Posterior cingulate gyrus (tissue), 11 donors: ENCODE measurements at regions not wholly inside any gene's neighbourhood (a gene's known extent, or its start where the extent isn't known, plus 50 kb on each side); places are given as distances from the start of the nearest gene placed in this dataset.

Experiments used
- DNase-seq, 10 donors: peaks; one replicate each; pipeline versions ENCODE4 v3.0.0 to v3.0.0-alpha.2; 2020 to 2021; ENCODE audit warnings: mixed read lengths in 3 of 10
- intact Hi-C: fragments of 100-400 bp; cut with DNase I; formaldehyde crosslinking; loops from one replicate; pipeline ENCODE4 v1.15.1; 2023

- intact Hi-C loops = no loop called here
- DNase-seq = peak in 4 of 10 donors; percentile 34 to 90 (median 76)
Observed at GRCh38 chr3:40973141-40973540, 226.2 kb upstream of the CTNNB1 start.

DNA sequence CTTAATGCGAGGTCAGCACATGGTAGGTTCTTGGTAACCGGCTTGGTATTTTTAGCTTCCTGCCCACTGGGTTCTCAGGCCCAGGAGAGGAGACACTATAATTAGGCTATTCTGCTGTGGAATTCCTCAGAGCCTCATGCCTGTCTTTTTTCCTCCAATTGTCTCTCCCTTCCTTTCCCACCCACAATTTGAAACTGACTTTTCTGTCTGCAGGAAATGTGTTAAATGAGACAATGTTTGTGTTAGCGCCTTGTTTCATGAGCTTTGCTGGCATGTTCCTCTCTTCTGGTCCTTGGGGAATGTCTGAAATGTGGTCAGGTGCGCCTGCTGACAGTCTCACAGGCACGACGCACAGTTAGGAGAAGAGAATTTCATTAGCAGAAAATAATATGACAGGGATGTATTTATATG, 223.6 kb upstream of the CTNNB1 start:
- intact Hi-C loops = no loop called here
- no peak for DNase-seq

- intact Hi-C loops = no loop called here
Observed at GRCh38 chr3:40976241-40976640, 223.1 kb upstream of the CTNNB1 start.

DNA sequence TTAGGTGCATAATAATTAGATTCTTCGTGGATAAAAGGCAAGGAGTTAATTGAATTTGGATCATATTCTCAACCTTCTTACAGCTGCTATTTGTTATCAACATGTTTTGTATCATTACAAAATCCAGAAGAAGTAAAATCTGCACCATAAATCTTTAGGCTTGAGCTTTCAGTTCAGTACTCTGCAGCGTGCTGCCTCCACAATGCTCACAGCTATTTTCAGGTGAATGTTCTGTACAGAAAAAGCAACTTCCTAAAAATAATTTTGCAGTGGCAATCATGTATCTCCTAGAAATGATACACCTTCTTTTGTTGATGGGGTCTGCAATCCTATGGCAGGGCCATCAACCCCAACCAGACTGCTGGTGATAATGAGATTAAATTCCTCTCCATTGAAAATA, 220.9 kb upstream of the CTNNB1 start:
- intact Hi-C loops = no loop called here
- DNase-seq = no peak

More at GRCh38 chr3:40976241-40976640, 223.1 kb upstream of the CTNNB1 start:
- DNase-seq = no peak

- intact Hi-C loops = no loop called here
- no peak for DNase-seq
Observed at GRCh38 chr3:40979962-40980361, 219.3 kb upstream of the CTNNB1 start.

- intact Hi-C loops = no loop called here
- DNase-seq = no peak
Observed at GRCh38 chr3:40980467-40980866, 218.8 kb upstream of the CTNNB1 start.

DNA sequence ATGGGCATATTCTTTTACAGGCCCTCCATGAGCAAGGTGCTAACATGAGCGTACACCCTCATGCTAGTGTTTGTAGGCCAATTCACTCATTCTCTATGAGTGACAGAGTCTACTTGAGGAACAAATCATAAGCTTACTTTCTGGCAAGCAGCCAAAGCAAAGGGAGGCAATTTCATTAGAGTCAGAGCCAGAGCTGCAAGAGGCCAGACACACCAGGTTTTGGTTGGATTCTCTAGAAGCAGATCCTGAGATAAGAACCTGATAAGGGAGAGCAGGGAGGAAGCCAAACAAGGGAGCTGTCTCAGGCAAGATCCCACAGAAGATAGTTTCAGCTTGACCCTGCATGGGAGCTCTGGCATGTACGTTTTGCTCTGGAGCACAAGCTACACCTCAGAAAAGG, 214.1 kb upstream of the CTNNB1 start:
- intact Hi-C loops = no loop called here
- DNase-seq = no peak

- no peak for DNase-seq
- intact Hi-C loops = no loop called here
Observed at GRCh38 chr3:40988468-40988867, 210.8 kb upstream of the CTNNB1 start.

DNA sequence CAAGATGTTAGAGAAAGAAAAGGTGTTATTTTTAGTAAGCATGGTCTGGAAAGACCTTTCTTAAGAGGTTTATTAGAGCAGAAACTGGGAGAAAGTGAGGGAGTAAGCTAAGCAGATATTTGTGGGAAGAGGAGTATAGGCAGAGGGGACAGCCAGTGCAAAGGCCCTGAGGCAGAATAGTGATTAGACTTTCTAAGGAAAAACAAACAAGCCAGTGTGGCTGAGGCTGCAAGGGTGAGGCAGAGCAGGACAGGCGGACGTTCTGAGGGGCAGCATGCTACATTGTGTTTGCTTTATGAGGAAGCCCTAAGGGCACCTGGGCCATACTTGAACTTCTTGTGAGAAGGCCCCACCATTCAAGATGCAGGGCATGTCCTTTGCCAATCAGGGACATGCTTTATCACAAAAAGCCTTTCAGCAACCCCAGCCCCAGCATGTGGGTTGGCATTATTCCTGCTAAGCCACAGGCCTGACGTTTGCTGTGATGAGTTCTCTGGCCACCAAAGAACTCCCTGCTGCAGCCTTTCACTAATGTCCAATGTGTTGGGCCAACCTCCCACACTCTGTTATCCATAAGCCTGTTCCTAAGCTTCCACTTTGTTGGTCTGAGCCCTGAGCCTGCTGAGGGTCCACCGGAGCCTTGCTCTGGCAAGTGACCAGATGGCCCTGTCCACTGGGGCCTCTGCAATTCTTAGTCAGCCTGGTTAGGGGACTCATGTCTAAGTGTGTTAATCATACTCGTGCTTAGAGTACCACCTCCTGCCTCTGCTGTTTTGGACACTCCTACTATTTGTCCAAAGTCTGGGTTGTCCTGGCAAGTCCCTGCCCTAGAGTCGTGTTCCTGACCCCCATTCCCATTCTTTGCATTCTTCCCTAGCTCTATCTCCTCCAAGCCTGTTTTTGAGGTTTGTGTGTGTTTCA, 209.9 kb upstream of the CTNNB1 start:
- intact Hi-C loops = no loop called here
- no peak for DNase-seq

DNA sequence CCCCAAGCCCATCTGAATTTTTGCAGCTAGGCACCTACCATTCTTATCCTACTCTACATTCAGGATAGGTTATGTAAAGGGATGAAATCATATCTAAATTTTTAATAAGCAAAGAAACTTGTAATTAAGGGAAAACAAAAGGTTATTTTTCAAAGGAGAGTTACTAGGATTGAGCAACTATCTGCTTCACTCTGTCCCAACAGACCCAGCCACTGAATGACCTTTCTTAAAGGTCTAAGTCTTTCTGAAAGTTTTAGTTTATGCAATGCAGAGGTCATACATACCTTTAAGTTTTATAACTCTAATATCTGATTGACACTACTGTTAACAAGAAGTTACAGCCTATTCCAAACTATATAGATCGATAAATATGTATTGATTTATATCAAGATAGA, 209.2 kb upstream of the CTNNB1 start:
- intact Hi-C loops = no loop called here
- no peak for DNase-seq

DNA sequence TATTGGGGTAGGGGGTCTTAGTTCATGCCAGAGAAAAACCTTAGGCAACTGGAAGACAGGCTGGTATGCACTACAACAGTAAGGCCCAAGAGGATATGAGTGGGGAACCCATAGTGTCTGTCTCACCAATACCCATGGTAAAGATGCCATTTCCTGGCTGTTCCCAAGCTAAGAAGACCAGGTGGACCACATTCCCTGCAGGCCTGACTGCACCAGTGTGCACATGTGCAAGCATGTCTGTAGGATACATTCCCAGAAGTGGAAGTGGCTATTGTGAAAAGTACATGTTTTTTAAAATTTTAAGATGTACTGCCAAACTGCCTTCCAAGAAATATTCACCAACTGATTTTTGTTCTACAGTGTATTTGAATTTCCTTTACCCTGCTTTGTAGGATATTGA, 207.3 kb upstream of the CTNNB1 start:
- intact Hi-C loops = no loop called here

DNA sequence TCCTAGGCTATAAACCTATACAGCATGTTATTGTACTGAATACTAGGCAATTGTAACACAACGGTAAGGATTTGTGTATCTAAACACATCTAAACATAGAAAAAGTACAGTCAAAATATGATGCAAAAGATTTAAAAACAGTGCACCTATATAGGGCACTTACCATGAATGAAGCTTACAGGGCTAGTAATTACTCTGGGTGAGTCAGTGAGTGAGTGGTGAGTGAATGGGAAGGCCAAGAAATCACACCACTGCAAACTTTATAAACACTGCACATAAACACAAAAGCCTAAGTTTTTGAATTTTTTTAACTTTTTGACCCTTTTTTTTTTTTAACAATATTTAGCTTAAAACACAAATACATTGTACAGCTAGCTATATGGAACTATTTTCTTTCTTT, 204.7 kb upstream of the CTNNB1 start:
- DNase-seq = no peak
- intact Hi-C loops = no loop called here

More for the DNA sequence above, 207.3 kb upstream of the CTNNB1 start:
- no peak for DNase-seq

- intact Hi-C loops = no loop called here
- DNase-seq = no peak
Observed at GRCh38 chr3:40995271-40995670, 204.0 kb upstream of the CTNNB1 start.

DNA sequence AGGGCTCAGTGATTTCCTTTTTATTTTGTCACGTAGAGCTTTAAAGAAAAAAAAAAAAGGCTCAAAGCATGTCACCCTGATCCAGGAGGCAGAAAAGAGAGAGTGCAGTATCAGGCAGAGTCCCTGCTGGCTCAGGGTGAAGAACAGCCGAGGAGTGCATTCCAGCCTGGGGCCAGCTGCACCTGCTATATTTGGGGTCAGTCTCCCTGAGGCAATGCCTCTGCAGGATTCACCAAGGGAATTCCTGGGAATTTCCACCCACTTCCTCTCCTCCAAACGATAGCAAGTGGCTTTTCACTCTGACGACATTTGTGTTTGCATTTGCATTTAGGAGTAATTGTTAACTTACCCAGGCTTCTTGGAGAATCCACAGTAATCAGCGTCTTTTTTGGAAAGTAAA, 202.9 kb upstream of the CTNNB1 start:
- intact Hi-C loops = no loop called here
- no peak for DNase-seq

GRCh38 chr3:40996827-40997710, 202.2 kb upstream of the CTNNB1 start:
- DNase-seq = no peak
- intact Hi-C loops = no loop called here

GRCh38 chr3:40997711-40998519, 201.4 kb upstream of the CTNNB1 start:
- no peak for DNase-seq
- intact Hi-C loops = no loop called here

GRCh38 chr3:40999682-41000081, 199.6 kb upstream of the CTNNB1 start:
- intact Hi-C loops = no loop called here
- no peak for DNase-seq

- no peak for DNase-seq
- intact Hi-C loops = no loop called here
Observed at GRCh38 chr3:41000471-41000870, 198.8 kb upstream of the CTNNB1 start.

DNA sequence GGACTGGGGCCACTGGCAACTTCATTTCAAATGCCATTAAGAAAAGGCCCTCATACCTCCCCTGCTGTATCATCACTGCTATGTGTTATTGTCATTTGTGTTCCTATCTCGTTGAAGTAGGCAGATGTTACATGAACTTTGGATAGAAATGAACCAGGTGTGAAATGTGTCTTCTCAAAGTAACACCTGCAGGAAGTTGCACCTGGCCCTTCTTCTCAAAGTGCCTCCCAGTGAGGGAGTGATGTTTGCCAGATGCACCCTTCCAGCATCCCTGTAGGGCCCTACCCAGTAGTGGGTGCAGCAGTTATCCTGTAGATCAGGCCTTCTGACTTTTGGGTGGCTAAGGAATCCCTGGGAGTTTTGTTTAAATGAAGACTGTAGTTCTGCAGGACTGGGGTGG, 197.7 kb upstream of the CTNNB1 start:
- DNase-seq = no peak
- intact Hi-C loops = no loop called here

- intact Hi-C loops = no loop called here
Observed at GRCh38 chr3:41002104-41002503, 197.2 kb upstream of the CTNNB1 start.

DNA sequence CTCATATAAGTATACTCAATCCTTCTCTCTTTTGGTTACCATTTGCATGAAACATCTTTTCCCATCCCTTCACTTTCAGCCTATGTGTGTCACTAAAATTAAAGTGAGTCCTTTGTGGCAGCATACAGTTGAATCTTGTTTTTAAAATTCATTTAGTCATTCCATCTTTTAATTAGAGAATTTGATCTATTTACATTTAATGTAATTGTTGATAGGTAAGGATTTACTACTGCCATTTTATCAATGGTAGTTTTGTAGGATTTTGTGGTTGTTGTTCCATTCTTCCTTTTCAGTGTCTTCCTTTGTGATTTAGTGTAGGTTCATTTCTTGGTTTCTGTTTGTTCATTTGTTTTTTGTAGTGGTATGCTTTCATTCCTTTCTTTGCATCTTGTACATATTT, 191.9 kb upstream of the CTNNB1 start:
- intact Hi-C loops = no loop called here
- no peak for DNase-seq

More at GRCh38 chr3:41002104-41002503, 197.2 kb upstream of the CTNNB1 start:
- DNase-seq = no peak
